22Rv1 (cell line): ENCODE measurements at regions not wholly inside any gene's neighbourhood (a gene's known extent, or its start where the extent isn't known, plus 50 kb on each side); places are given as distances from the start of the nearest gene placed in this dataset.

Source experiments
- H3K27ac ChIP-seq: fragments of 450-650 bp; 2 replicates; pipeline ENCODE4 v1.5.1; 2017
- CTCF ChIP-seq: fragments of 450-650 bp; IDR thresholded peaks from 2 replicates; pipeline ENCODE4 v1.5.1; 2017; ENCODE audit warnings: mild to moderate bottlenecking
- ZFX ChIP-seq: fragments of 450-650 bp; IDR thresholded peaks from 2 replicates; pipeline ENCODE4 v1.6.1; 2017; ENCODE audit warnings: antibody characterized with exemption, borderline replicate concordance

- no peak overlapping the region for H3K27ac ChIP-seq
- TF ChIP-seq ZFX (no peak), CTCF (no peak)
Observed at GRCh38 chr18:69138088-69138487, 262.6 kb upstream of the DOK6 start.

- TF ChIP-seq ZFX (no peak), CTCF (no peak)
Observed at GRCh38 chr18:69143084-69143483, 257.6 kb upstream of the DOK6 start.

GRCh38 chr18:69152436-69152835 is 248.3 kb upstream of the DOK6 start:
- TF ChIP-seq CTCF (no peak), ZFX (no peak)
- no peak overlapping the region for H3K27ac ChIP-seq

More at GRCh38 chr18:69143084-69143483, 257.6 kb upstream of the DOK6 start:
- no peak overlapping the region for H3K27ac ChIP-seq

- TF ChIP-seq ZFX (no peak), CTCF (no peak)
- H3K27ac ChIP-seq, result no peak overlapping the region
Observed at GRCh38 chr18:69157906-69158305, 242.8 kb upstream of the DOK6 start.

GRCh38 chr18:69158944-69159343 is 241.7 kb upstream of the DOK6 start:
- no peak for TF ChIP-seq ZFX
- TF ChIP-seq CTCF, result no peak
- no peak overlapping the region for H3K27ac ChIP-seq

GRCh38 chr18:69161383-69162028 is 239.2 kb upstream of the DOK6 start:
- H3K27ac ChIP-seq, result no peak overlapping the region
- TF ChIP-seq CTCF (no peak), ZFX (no peak)

- H3K27ac ChIP-seq, result no peak overlapping the region
- TF ChIP-seq CTCF (no peak), ZFX (no peak)
Observed at GRCh38 chr18:69162649-69163048, 238.0 kb upstream of the DOK6 start.
